ENCODE measurements at regions not wholly inside any gene's neighbourhood (a gene's known extent, or its start where the extent isn't known, plus 50 kb on each side); places are given as distances from the start of the nearest gene placed in this dataset.

DNA sequence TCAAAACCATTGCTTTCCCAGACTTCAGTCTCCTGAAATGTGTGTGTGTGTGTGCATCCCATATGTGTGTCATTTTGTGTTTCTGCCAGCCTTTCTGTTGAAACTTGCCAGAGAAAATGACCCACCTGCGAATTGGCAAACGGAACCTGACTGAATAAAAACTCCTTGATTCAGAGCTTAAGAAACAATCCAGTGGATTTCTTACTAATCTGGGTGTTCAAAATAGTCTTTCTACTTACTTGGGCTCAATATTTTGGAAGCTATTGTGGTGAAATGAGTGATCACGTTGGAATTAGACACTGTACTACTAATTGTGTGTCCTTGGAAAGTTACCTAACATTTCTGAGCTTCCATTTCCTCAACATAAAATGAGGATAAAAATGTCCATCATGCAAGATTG lies 138.9 kb upstream of the ERG start:
- TF ChIP-seq ZNF202 (tag by site-specific recombination; IDR thresholded peaks at IDR 0.05; ENCODE audit: borderline replicate concordance) (no peak), ZNF274 (IDR thresholded peaks at IDR 0.05; ENCODE audit: low read length) (no peak), ZNF274 (tag by site-specific recombination; IDR thresholded peaks at IDR 0.05; ENCODE audit: borderline replicate concordance) (no peak), TCF7L2 (IDR thresholded peaks at IDR 0.05; ENCODE audit: borderline replicate concordance, low read depth, low read length) (no peak), IKZF3 (tag by site-specific recombination; IDR thresholded peaks at IDR 0.05) (no peak), ZNF211 (tag by site-specific recombination; IDR thresholded peaks at IDR 0.05; ENCODE audit: low read depth) (no peak), ZNF529 (tag by site-specific recombination; IDR thresholded peaks at IDR 0.05; ENCODE audit: insufficient replicate concordance) (no peak)
